A673 (cell line): ENCODE measurements at regions not wholly inside any gene's neighbourhood (a gene's known extent, or its start where the extent isn't known, plus 50 kb on each side); places are given as distances from the start of the nearest gene placed in this dataset.

Experiments used
- EZH2 ChIP-seq: fragments of 200-600 bp; sonication (generic); IDR thresholded peaks from 2 replicates; pipeline ENCODE4 v1.6.1; 2017; ENCODE audit warnings: borderline replicate concordance, low read depth, mild to moderate bottlenecking, mixed read lengths, antibody characterized with exemption, low read length; ENCODE audit not compliant: poor library complexity, severe bottlenecking
- TF ChIP-seq, protein P1 (sequence below): fragments of 300-800, 200-600 bp; sonication (generic); conservative IDR thresholded peaks from 2 replicates; pipeline ENCODE4 v1.5.1; 2017; ENCODE audit warnings: low read depth, mild to moderate bottlenecking, antibody characterized with exemption, low read length, moderate library complexity, mixed read lengths

DNA sequence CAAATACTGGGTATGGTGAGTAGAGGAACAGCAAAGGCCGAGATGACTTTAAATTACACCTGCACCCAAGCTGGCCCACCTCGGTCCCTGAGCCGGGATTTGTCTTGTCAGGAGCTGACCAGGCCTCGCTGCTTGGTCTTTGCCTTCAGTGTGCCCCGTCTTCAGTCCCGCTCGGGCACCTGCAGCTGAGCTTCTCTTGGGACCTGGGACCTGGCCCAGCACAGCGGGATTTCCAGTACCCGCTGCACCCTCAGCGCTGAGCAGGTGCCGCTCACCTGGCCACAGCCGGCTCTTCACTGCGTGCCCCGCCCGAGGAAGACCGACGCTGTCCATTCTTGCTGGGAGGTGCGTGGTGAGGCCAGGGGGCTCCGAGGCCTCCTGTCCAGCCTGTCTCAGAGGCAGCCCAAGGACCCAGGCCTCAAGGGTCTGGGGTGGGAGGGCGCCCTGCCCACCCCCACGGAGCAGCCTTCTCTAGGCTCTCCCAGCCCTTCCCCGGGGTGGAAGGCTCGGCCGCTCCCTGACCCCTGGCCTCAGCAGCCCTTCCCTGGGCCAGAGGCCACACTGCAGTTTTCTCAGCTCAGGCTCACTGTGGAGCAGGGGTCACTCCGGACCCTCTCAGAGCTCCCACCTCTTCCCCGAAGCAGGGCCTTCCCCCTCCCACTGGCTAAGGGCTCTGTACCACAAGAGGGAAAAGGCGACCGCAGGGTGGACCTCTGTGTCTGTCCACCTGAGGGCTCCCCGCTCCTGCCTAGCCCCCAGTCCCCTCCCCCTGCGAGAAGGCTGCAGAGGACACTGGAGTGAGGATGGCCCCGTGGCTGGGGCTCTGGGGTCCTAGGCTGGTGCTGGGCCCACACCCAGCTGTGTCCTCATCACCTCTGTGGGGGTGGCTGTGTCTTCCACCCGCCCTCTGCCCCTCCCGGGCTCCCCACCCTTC is 119.3 kb downstream of the RNASET2 start:
- TF ChIP-seq, protein P1, sequence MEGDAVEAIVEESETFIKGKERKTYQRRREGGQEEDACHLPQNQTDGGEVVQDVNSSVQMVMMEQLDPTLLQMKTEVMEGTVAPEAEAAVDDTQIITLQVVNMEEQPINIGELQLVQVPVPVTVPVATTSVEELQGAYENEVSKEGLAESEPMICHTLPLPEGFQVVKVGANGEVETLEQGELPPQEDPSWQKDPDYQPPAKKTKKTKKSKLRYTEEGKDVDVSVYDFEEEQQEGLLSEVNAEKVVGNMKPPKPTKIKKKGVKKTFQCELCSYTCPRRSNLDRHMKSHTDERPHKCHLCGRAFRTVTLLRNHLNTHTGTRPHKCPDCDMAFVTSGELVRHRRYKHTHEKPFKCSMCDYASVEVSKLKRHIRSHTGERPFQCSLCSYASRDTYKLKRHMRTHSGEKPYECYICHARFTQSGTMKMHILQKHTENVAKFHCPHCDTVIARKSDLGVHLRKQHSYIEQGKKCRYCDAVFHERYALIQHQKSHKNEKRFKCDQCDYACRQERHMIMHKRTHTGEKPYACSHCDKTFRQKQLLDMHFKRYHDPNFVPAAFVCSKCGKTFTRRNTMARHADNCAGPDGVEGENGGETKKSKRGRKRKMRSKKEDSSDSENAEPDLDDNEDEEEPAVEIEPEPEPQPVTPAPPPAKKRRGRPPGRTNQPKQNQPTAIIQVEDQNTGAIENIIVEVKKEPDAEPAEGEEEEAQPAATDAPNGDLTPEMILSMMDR: no peak
- no peak for TF ChIP-seq EZH2
